Amniotic epithelial cell (primary cell): ENCODE measurements at regions not wholly inside any gene's neighbourhood (a gene's known extent, or its start where the extent isn't known, plus 50 kb on each side); places are given as distances from the start of the nearest gene placed in this dataset.

Experiments used
- DNase-seq: peaks from one replicate; pipeline ENCODE4 v3.0.0-alpha.2; 2010; ENCODE audit warnings: low read depth

GRCh38 chr15:96736384-96736783 lies 405.9 kb downstream of the NR2F2 start:
- no peak for DNase-seq

GRCh38 chr15:96737408-96737807 lies 406.9 kb downstream of the NR2F2 start:
- DNase-seq = no peak

GRCh38 chr15:96746665-96747064 lies 416.2 kb downstream of the NR2F2 start:
- DNase-seq = no peak

GRCh38 chr15:96747291-96747690 lies 416.8 kb downstream of the NR2F2 start:
- DNase-seq = no peak

GRCh38 chr15:96750361-96750760 lies 419.9 kb downstream of the NR2F2 start:
- DNase-seq = no peak

GRCh38 chr15:96756146-96756545 lies 425.6 kb downstream of the NR2F2 start:
- no peak for DNase-seq

- DNase-seq = no peak
These were observed 426.2 kb downstream of the NR2F2 start for GRCh38 chr15:96756656-96757055.

GRCh38 chr15:96762566-96762965 lies 432.1 kb downstream of the NR2F2 start:
- no peak for DNase-seq

GRCh38 chr15:96764501-96764900 lies 434.0 kb downstream of the NR2F2 start:
- no peak for DNase-seq

- no peak for DNase-seq
These were observed 434.4 kb downstream of the NR2F2 start for GRCh38 chr15:96764946-96765345.

GRCh38 chr15:96766366-96766765 lies 435.9 kb downstream of the NR2F2 start:
- DNase-seq = no peak

GRCh38 chr15:96767703-96768434 lies 437.4 kb downstream of the NR2F2 start:
- no peak for DNase-seq

- no peak for DNase-seq
These were observed 437.9 kb downstream of the NR2F2 start for GRCh38 chr15:96768435-96768789.

- no peak for DNase-seq
These were observed 440.5 kb downstream of the NR2F2 start for GRCh38 chr15:96771035-96771434.

- no peak for DNase-seq
These were observed 443.7 kb downstream of the NR2F2 start for GRCh38 chr15:96774216-96774615.

GRCh38 chr15:96783746-96784145 lies 453.2 kb downstream of the NR2F2 start:
- no peak for DNase-seq

- DNase-seq = no peak
These were observed 459.5 kb downstream of the NR2F2 start for GRCh38 chr15:96790004-96790403.

- no peak for DNase-seq
These were observed 461.7 kb downstream of the NR2F2 start for GRCh38 chr15:96792216-96792615.

GRCh38 chr15:96796841-96797240 lies 466.3 kb downstream of the NR2F2 start:
- DNase-seq = no peak

GRCh38 chr15:96801576-96802150 lies 471.2 kb downstream of the NR2F2 start:
- DNase-seq = no peak

- DNase-seq = no peak
These were observed 472.2 kb downstream of the NR2F2 start for GRCh38 chr15:96802611-96803255.

- no peak for DNase-seq
These were observed 474.3 kb downstream of the NR2F2 start for GRCh38 chr15:96804754-96805153.

GRCh38 chr15:96807361-96807760 lies 476.9 kb downstream of the NR2F2 start:
- DNase-seq = no peak

GRCh38 chr15:96817900-96818299 lies 487.4 kb downstream of the NR2F2 start:
- no peak for DNase-seq
